Colonic mucosa (tissue), 4 donors: ENCODE measurements at regions not wholly inside any gene's neighbourhood (a gene's known extent, or its start where the extent isn't known, plus 50 kb on each side); places are given as distances from the start of the nearest gene placed in this dataset.
"Not testable (repeated sequence)": the region's sequence is repeated elsewhere in the genome, so short reads cannot be mapped to it uniquely, and the experiment has no call there.

Experiments
- DNase-seq: peaks from one replicate; pipeline ENCODE4 v3.0.0-alpha.2; 2020
- H3K27ac ChIP-seq: fragments of 200-600 bp; one replicate; pipeline ENCODE4 v1.8.0; 2021
- H3K27me3 ChIP-seq: fragments of 200-600 bp; one replicate; pipeline ENCODE4 v1.8.0; 2021
- H3K36me3 ChIP-seq: fragments of 200-600 bp; one replicate; pipeline ENCODE4 v1.8.0; 2021
- H3K4me1 ChIP-seq: fragments of 200-600 bp; one replicate; pipeline ENCODE4 v1.8.0; 2021; ENCODE audit warnings: mild to moderate bottlenecking
- H3K4me3 ChIP-seq: fragments of 200-600 bp; one replicate; pipeline ENCODE4 v1.8.0; 2021
- H3K9ac ChIP-seq, 2 donors: one replicate each; pipeline ENCODE4 v1.7.0; 2013; ENCODE audit warnings: control low read depth in 2 of 2, low read depth in 2 of 2, low read length in 2 of 2
- H3K9me3 ChIP-seq: fragments of 200-600 bp; one replicate; pipeline ENCODE4 v1.8.0; 2021
- CTCF ChIP-seq: fragments of 200-600 bp; IDR thresholded peaks from one replicate; pipeline ENCODE4 v1.8.0; 2022; ENCODE audit warnings: antibody characterized with exemption, mild to moderate bottlenecking
- intact Hi-C: fragments of 100-400 bp; cut with DNase I; formaldehyde crosslinking; loops from one replicate; pipeline ENCODE4 v1.14.1; 2022
- donor health status: healthy.
- donor health status: DM: no; HTN: no; CAD: no.
- donor health status: DM: no; HTN: no; CAD: no.

GRCh38 chr2:95677346-95677745 is 85.5 kb downstream of the TRIM43 start:
- Histone ChIP-seq H3K4me1 (no peaks in the 10 kb centered on the region), H3K36me3 (no peaks in the 10 kb centered on the region), H3K27ac (no peak overlapping the region), H3K9ac (no peak overlapping the region), H3K27me3 (no peaks in the 10 kb centered on the region), H3K9me3 (no peaks in the 10 kb centered on the region), H3K4me3 (no peak overlapping the region)
- intact Hi-C loops: no loop called here
- DNase-seq: no peak
- TF ChIP-seq CTCF: no peak

- intact Hi-C loops, H3K36me3 ChIP-seq, H3K9ac ChIP-seq, H3K27me3 ChIP-seq, H3K9me3 ChIP-seq, H3K4me1 ChIP-seq, DNase-seq, H3K4me3 ChIP-seq, H3K27ac ChIP-seq: not testable (repeated sequence)
These were observed 86.0 kb downstream of the TRIM43 start for GRCh38 chr2:95677833-95678232.

- H3K27ac ChIP-seq, DNase-seq, H3K4me3 ChIP-seq, H3K9me3 ChIP-seq, H3K36me3 ChIP-seq, H3K9ac ChIP-seq, H3K4me1 ChIP-seq, H3K27me3 ChIP-seq, intact Hi-C loops: not testable (repeated sequence)
These were observed 89.4 kb downstream of the TRIM43 start for GRCh38 chr2:95681158-95681557.

- H3K9ac ChIP-seq, H3K27me3 ChIP-seq, H3K4me3 ChIP-seq, intact Hi-C loops, H3K27ac ChIP-seq, H3K9me3 ChIP-seq, H3K36me3 ChIP-seq, H3K4me1 ChIP-seq, DNase-seq: not testable (repeated sequence)
These were observed 89.8 kb downstream of the TRIM43 start for GRCh38 chr2:95681589-95682081.

- H3K4me1 ChIP-seq, DNase-seq, H3K27me3 ChIP-seq, H3K9me3 ChIP-seq, intact Hi-C loops, H3K36me3 ChIP-seq: not testable (repeated sequence)
- Histone ChIP-seq H3K9ac (peak overlapping the region in 1 of 2 donors; percentile 8), H3K4me3 (peak overlapping the region; percentile 28), H3K27ac (peak overlapping the region; percentile 25)
These were observed 91.2 kb downstream of the TRIM43 start for GRCh38 chr2:95682889-95683517.

- H3K4me1 ChIP-seq: no peaks in the 10 kb centered on the region
- H3K27ac ChIP-seq: no peak overlapping the region
- no peaks in the 10 kb centered on the region for H3K36me3 ChIP-seq
- H3K4me3 ChIP-seq: no peak overlapping the region
- H3K9ac ChIP-seq: no peak overlapping the region
- DNase-seq: no peak
- H3K9me3 ChIP-seq: no peaks in the 10 kb centered on the region
- TF ChIP-seq CTCF: no peak
- intact Hi-C loops: no loop called here
- H3K27me3 ChIP-seq: no peaks in the 10 kb centered on the region
These were observed 93.7 kb downstream of the TRIM43 start for GRCh38 chr2:95685513-95685912.

GRCh38 chr2:95686056-95686825 is 94.4 kb downstream of the TRIM43 start:
- DNase-seq: peak; percentile 21
- H3K9ac ChIP-seq, H3K4me1 ChIP-seq, H3K36me3 ChIP-seq, H3K27ac ChIP-seq, H3K4me3 ChIP-seq, H3K9me3 ChIP-seq, H3K27me3 ChIP-seq, intact Hi-C loops: not testable (repeated sequence)

GRCh38 chr2:95687852-95688251 is 96.1 kb downstream of the TRIM43 start:
- H3K9ac ChIP-seq, H3K4me3 ChIP-seq, DNase-seq, intact Hi-C loops, H3K27ac ChIP-seq, H3K9me3 ChIP-seq, H3K36me3 ChIP-seq, H3K4me1 ChIP-seq, H3K27me3 ChIP-seq: not testable (repeated sequence)

- intact Hi-C loops, H3K4me1 ChIP-seq, H3K9me3 ChIP-seq, H3K36me3 ChIP-seq, H3K9ac ChIP-seq, H3K27me3 ChIP-seq, DNase-seq, H3K4me3 ChIP-seq, H3K27ac ChIP-seq: not testable (repeated sequence)
These were observed 99.4 kb downstream of the TRIM43 start for GRCh38 chr2:95691210-95691609.

- H3K9me3 ChIP-seq, H3K9ac ChIP-seq, H3K27ac ChIP-seq, H3K27me3 ChIP-seq, H3K4me3 ChIP-seq, H3K36me3 ChIP-seq, intact Hi-C loops, DNase-seq, H3K4me1 ChIP-seq: not testable (repeated sequence)
These were observed 101.5 kb downstream of the TRIM43 start for GRCh38 chr2:95693071-95693846.
